HepG2 (cell line): ENCODE measurements at regions not wholly inside any gene's neighbourhood (a gene's known extent, or its start where the extent isn't known, plus 50 kb on each side); places are given as distances from the start of the nearest gene placed in this dataset.
"Not testable (repeated sequence)": the region's sequence is repeated elsewhere in the genome, so short reads cannot be mapped to it uniquely, and the experiment has no call there.

Experiments
- ATAC-seq: fragments of 200-7000 bp; cut with Tn5 transposase; 3 replicates; pipeline ENCODE4 v1.9.1; 2020; ENCODE audit warnings: mild to moderate bottlenecking, moderate library complexity
- BruUV-seq: library from RNA; stranded (reverse); fragments of 400-500 nt; replicated peaks from 2 replicates; lab custom pipeline; 2021; lab: Mats Ljungman, UMichigan
- CTCF ChIA-PET: fragments of 300-600 bp; formaldehyde crosslinking; extraction: SDS; loops from one replicate; lab custom pipeline; 2021; ENCODE audit warnings: low total read pairs, inconsistent platforms, low intra/inter-chr PET ratio; lab: Yijun Ruan, JAX
- POLR2A ChIA-PET: fragments of 350-600 bp; sonication (Branson Sonifier 250); formaldehyde crosslinking; loops from one replicate; lab custom pipeline; 2020; ENCODE audit warnings: antibody characterized with exemption, inconsistent platforms; lab: Yijun Ruan, JAX
- DNase-seq: peaks from one replicate; pipeline ENCODE4 v3.0.0-alpha.2; 2015; ENCODE audit warnings: low spot score
- FAIRE-seq: peaks from 3 replicates; lab custom pipeline; 2011; peaks lifted over from hg19 to GRCh38; lab: Jason Lieb, UNC
- H2AFZ ChIP-seq: one replicate; pipeline ENCODE4 v1.6.1; 2011; ENCODE audit warnings: low read length, inconsistent platforms
- H3K27ac ChIP-seq: fragments of 300-600 bp; 3 replicates; pipeline ENCODE4 v1.8.0; 2011; ENCODE audit warnings: mixed run types, mild to moderate bottlenecking, mixed read lengths, low read length, inconsistent platforms; ENCODE audit not compliant: insufficient read depth; ENCODE audit errors: extremely low read length
- H3K27me3 ChIP-seq, 2 experiments: fragments of 200-600 bp in 1 of 2; 2 replicates in 1 of 2; 3 replicates in 1 of 2; pipeline versions ENCODE4 v1.6.0 to v1.8.0; 2011; ENCODE audit warnings: low read length in 2 of 2, mild to moderate bottlenecking in 2 of 2, moderate library complexity in 2 of 2, inconsistent platforms in 1 of 2; ENCODE audit not compliant: insufficient read depth in 2 of 2, control insufficient read depth in 1 of 2
- H3K36me3 ChIP-seq, 2 experiments: fragments of 200-600 bp in 1 of 2; replicated peaks in 1 of 2; 2 replicates in 1 of 2; 3 replicates in 1 of 2; pipeline versions ENCODE4 v1.5.1 to v1.8.0; 2011; ENCODE audit warnings: low read length in 2 of 2, inconsistent platforms in 1 of 2; ENCODE audit not compliant: insufficient read depth in 2 of 2, control insufficient read depth in 1 of 2
- H3K4me1 ChIP-seq: 2 replicates; pipeline ENCODE4 v1.5.1; 2012; ENCODE audit warnings: low read length, inconsistent platforms; ENCODE audit not compliant: insufficient read depth
- H3K4me2 ChIP-seq: 2 replicates; pipeline ENCODE4 v1.6.0; 2011; ENCODE audit warnings: low read depth, low read length, inconsistent platforms
- H3K4me3 ChIP-seq, 3 experiments: fragments of 200-600 bp in 1 of 3; sonication (generic), shearing (Covaris generic) in 1 of 3; replicated peaks in 1 of 3; 2 replicates each; pipeline ENCODE4 v1.5.1; 2011 to 2016; ENCODE audit warnings: low read length in 3 of 3, inconsistent platforms in 2 of 3, low read depth in 2 of 3, mild to moderate bottlenecking in 2 of 3, control low read depth in 1 of 3, mixed read lengths in 1 of 3; ENCODE audit not compliant: insufficient read depth in 1 of 3
- H3K79me2 ChIP-seq: one replicate; pipeline ENCODE4 v1.6.1; 2011; ENCODE audit warnings: low read length, inconsistent platforms; ENCODE audit not compliant: insufficient read depth
- H3K9ac ChIP-seq: 2 replicates; pipeline ENCODE4 v1.6.0; 2011; ENCODE audit warnings: mild to moderate bottlenecking, low read depth, low read length, inconsistent platforms; ENCODE audit not compliant: insufficient read depth
- H3K9me3 ChIP-seq: 2 replicates; pipeline ENCODE4 v1.5.1; 2012; ENCODE audit warnings: mild to moderate bottlenecking, low read length
- H4K20me1 ChIP-seq: 2 replicates; pipeline ENCODE4 v1.6.0; 2011; ENCODE audit warnings: inconsistent platforms, mild to moderate bottlenecking, low read length, moderate library complexity; ENCODE audit not compliant: insufficient read depth
- WGBS: methylation state at CpG from one replicate; pipeline ENCODE4 v1.1.6; 2017; ENCODE audit warnings: low lambda C conversion rate; 5-methylcytosine and 5-hydroxymethylcytosine counted together
- in situ Hi-C: cut with HindIII; loops from 2 replicates; pipeline ENCODE4 v1.10.0; 2017; ENCODE audit warnings: low pct_unique_long_range_greater_than_20kb; ENCODE audit not compliant: extremely low pct_ligation_motif_present
- intact Hi-C: fragments of 100-400 bp; cut with micrococcal nuclease; formaldehyde crosslinking; loops from one replicate; pipeline ENCODE4 v1.10.0; 2022; ENCODE audit not compliant: unreplicated experiment

DNA sequence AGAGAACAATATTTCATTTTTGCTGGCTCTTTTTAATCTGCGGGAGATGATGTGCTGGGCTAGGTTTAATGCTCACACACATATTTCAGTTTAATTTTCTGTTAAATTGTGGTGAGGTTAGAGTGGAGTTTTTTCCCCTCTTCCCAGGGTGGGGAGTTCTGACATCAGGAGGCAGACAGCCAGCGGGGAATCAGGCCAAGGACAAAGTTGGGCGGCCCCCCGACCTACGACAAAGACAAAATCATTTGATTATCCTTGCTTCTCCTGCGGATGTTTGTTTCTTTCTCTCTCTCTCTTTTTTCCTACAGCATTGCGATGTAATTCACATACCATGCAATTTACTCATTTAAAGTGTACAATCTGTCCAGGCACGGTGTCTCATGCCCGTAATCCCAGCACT lies 295.9 kb downstream of the NPIPA7 start:
- WGBS, result 23% methylated on average over 4 of the region's 9 CpGs
- BruUV-seq, result not testable (repeated sequence)

DNA sequence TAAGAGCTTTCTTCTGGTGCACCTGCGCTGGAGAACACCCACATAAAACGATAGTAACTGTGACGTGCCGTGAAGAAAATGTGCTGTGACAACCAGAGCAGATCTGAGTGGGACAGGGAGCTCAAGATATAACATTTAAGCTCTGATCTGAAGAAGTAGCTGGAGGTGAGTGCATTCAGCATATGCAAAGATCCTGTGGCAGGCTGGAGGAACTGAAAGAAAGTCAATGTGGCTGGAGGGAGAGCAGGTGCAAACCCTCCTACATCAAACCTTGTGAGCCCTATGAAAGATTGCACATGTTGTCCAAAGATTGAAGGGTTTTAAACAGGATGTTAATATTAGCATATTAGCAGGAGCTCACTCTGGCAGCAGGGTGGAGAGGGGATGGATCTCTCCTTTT lies 342.9 kb downstream of the NPIPA7 start:
- DNase-seq, H3K4me3 ChIP-seq, H3K27me3 ChIP-seq, CTCF ChIA-PET, FAIRE-seq, H4K20me1 ChIP-seq, ATAC-seq, H3K79me2 ChIP-seq, POLR2A ChIA-PET, H2AFZ ChIP-seq, H3K9ac ChIP-seq, H3K27ac ChIP-seq, intact Hi-C loops, H3K4me1 ChIP-seq, H3K36me3 ChIP-seq, in situ Hi-C loops, H3K9me3 ChIP-seq, H3K4me2 ChIP-seq, BruUV-seq: not testable (repeated sequence)
- no CpG with 5 or more reads among the region's 4 CpGs for WGBS

More for the DNA sequence above, 295.9 kb downstream of the NPIPA7 start:
- intact Hi-C loops, H3K27ac ChIP-seq, H2AFZ ChIP-seq, in situ Hi-C loops, H3K9ac ChIP-seq, POLR2A ChIA-PET, ATAC-seq, H3K9me3 ChIP-seq, H3K4me2 ChIP-seq, DNase-seq, H3K4me3 ChIP-seq, H4K20me1 ChIP-seq, CTCF ChIA-PET, H3K79me2 ChIP-seq, H3K36me3 ChIP-seq, FAIRE-seq, H3K27me3 ChIP-seq, H3K4me1 ChIP-seq: not testable (repeated sequence)

DNA sequence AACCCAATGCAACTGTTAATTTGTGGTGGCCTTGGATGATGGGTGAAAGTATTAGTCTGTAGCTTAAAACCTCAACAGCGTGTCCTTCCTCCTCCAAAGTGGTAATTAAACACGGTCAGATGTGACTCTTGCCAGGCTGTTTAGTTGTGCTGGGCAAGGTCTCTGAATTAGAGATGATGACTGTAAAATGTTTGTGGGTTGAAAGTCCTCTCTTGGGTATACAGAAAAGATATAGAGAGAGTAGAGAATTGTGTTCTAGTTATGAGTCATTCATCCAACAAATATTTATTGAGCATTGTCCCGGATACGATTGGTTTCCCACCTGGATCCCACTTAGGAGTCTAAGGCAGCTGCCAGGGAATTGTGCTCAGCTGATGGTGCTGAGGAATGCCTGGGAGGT lies 343.7 kb downstream of the NPIPA7 start:
- peak; percentile 34 for FAIRE-seq
- H3K4me1 ChIP-seq, H2AFZ ChIP-seq, intact Hi-C loops, BruUV-seq, POLR2A ChIA-PET, H3K36me3 ChIP-seq, H4K20me1 ChIP-seq, H3K4me2 ChIP-seq, in situ Hi-C loops, DNase-seq, H3K79me2 ChIP-seq, CTCF ChIA-PET, H3K27ac ChIP-seq, H3K27me3 ChIP-seq, H3K9me3 ChIP-seq, H3K4me3 ChIP-seq, H3K9ac ChIP-seq: not testable (repeated sequence)
- 3% methylated on average over 2 of the region's 4 CpGs for WGBS
- ATAC-seq, result peak; percentile 82

DNA sequence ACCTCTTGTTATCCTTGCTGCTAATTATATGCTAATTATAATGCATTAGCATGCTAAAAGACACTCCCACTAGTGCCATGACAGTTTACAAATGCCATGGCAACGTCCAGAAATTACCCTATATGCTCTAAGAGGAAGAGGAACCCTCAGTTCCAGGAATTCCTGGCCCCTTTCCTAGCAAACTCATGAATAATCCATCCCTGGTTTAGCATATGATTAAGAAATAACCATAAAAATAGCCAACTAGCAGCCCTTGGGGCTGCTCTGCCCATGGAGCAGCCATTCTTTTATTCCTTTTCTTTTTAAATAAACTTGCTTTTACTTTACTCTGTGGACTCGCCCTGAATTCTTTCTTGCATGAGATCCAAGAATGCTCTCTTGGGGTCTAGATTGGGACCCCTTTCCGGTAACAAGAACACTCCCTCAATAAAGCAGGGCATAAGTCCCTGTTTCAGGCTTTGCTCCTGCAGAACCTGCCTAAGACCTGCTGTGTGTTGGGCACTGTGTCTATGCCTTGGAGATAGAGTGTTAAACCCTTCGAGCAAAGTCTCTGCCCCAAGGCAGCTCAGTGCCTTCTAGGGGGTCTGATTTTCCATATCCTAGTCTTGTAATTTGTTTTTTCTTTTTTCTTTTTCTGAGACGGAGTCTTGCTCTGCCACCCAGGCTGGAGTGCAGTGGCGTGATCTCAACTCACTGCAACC lies 345.0 kb downstream of the NPIPA7 start:
- H3K27me3 ChIP-seq, H3K9ac ChIP-seq, H3K27ac ChIP-seq, H3K79me2 ChIP-seq, H3K4me2 ChIP-seq, H3K4me3 ChIP-seq, BruUV-seq, H3K36me3 ChIP-seq, H4K20me1 ChIP-seq, H3K4me1 ChIP-seq, CTCF ChIA-PET, intact Hi-C loops, H3K9me3 ChIP-seq, ATAC-seq, H2AFZ ChIP-seq, DNase-seq, POLR2A ChIA-PET, FAIRE-seq, in situ Hi-C loops: not testable (repeated sequence)
- WGBS, result no CpG with 5 or more reads among the region's 6 CpGs
